GM19452 (cell line): ENCODE measurements at regions not wholly inside any gene's neighbourhood (a gene's known extent, or its start where the extent isn't known, plus 50 kb on each side); places are given as distances from the start of the nearest gene placed in this dataset.

ENCODE experiments used
- ATAC-seq: cut with Tn5 transposase; IDR thresholded peaks from one replicate; pipeline ENCODE4 v1.9.1; 2021; ENCODE audit not compliant: unreplicated experiment

GRCh38 chr4:173932701-173933100, 350.8 kb downstream of the FBXO8 start:
- no peak for ATAC-seq

DNA sequence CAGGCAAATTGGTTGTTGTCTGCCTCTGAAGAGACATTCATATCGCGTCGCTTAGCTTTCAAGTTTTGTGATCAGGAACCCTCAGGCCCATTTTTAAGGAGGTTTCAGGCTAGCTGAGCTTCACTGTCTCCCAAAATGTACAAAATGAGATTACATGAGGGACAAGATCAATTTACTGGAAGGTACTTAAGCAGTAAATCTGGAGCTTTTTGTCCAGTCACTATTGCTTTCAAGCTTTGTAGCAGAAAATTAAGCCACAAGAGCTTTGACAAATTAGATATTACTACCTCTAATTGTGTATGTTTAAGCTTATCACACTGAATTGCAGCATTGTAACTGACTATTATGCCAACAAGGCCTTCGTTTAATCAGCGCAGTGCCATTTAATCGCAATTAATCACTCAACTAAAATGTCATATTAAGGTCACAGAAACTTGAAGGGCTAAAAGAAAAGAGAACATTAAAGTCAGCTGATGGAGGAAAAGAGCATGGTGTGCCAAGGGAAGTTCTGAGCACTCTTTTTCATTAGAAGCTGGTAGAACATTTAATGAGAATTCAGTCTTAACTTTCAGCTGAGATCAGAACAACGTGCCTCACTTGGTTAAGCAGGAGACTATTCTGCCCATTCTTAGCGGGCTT, 353.0 kb downstream of the FBXO8 start:
- no peak for ATAC-seq

GRCh38 chr4:173929921-173930320, 353.5 kb downstream of the FBXO8 start:
- no peak for ATAC-seq

DNA sequence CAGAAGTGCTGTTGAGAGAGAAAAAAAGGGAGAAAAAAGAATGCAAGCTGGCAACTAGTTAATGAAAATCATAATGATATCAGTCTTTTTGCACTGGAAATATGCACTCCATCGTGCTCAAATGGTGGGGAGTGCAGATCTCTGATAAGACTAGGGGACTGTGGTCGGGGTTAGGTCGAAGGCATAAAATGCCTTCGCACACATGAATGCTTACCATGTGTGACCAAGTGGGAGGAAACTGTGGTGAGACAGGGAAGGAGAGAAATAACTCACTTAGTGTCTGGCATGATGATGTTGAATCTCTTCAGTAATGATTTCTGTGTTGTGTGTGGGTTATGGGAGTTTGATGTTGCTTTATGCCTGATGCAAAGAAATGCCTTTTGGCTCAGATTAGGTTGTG, 358.9 kb downstream of the FBXO8 start:
- ATAC-seq = peak; percentile 71

GRCh38 chr4:173919861-173920260, 363.6 kb downstream of the FBXO8 start:
- no peak for ATAC-seq

DNA sequence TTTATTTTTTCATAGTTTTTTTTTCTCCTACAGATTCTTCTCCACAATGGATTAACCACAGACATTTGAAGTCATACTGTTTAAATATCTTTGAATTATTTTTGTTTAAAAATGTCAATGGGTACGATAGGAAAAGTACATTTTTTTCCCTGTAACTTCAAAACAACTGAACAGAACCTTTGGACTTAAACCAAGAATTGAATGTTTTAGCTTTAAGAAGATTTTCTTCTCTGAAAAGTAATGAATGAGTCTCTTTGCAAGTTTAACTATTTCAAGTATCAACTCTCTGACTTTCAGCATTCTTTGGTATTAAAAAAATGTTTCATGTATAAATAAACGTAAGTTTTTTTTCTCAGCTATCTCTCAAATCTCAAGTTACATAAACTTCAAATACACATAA, 364.3 kb downstream of the FBXO8 start:
- ATAC-seq = no peak

GRCh38 chr4:173917255-173917960, 366.1 kb downstream of the FBXO8 start:
- no peak for ATAC-seq

DNA sequence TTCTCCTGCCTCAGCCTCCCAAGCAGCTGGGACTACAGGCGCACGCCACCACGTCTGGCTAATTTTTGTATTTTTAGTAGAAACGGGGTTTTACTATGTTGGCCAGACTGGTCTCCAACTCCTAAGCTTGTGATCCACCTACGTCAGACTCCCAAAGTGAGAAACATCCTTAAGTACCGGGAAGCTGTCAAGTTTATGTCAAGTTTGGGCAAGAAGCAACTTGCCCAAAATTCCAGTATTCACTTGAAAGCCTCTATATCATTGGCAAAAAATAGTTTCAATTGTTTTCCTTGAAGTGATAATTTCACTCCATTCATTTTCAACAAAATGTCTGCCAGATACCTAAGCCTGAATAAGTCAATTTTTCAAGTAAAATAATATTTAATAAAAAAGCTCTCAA, 370.0 kb downstream of the FBXO8 start:
- no peak for ATAC-seq

DNA sequence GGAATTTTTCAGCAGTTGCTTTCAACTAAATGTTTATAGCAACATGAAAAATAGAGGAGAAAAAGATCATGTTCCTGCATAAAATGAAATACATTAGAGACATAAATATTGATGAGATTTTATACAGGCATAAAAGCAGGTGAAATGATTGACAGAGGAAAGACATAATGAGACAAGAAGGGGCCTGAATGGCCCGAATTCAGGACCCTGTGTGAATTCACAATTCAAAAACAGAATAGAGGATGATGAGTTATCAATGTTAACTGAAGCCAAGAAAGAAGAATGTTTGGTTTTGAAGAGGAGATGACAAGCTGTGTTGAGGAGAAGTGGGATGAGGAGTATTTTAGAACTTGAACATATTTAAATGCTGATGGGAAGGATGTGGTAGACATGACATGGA, 371.1 kb downstream of the FBXO8 start:
- no peak for ATAC-seq

- ATAC-seq = no peak
These were observed 372.6 kb downstream of the FBXO8 start for GRCh38 chr4:173910891-173911290.

DNA sequence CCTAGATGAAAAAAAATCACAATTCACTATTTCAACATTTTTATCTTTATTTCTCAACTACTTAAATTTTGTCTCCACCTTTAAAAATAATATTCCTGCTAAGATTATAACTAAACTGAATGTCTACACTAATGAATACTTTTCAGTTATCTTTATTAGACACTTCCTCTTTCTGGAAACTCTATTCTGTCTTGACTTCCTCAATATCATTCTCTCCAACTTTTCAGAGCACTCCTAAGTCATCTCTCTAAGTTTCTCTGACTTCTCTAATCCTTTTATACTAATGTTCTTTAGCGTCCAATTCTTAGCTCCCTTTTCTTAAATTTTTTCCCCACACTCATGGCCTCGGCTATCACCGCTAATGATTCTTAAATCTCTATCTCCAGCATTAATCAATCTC, 374.2 kb downstream of the FBXO8 start:
- no peak for ATAC-seq

DNA sequence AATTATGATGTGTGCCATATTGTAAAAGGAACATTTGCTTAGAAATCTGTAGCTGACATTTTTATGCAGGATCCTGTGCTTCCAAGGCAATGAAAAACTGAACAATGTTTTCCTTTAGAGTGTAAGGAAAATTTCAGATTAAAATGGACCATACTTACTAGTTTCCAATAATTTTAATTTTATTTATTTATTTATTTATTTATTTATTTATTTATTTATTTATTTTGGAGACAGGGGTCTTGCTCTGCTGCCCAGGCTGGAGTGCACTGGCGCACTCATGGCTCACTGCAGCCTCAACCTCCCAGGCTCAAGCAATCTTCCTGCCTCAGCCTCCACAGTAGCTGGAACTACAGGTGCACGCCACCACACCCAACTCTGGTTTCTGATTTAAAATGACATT, 369.8 kb upstream of the HAND2 start:
- ATAC-seq = no peak

GRCh38 chr4:173891072-173891471, 361.0 kb upstream of the HAND2 start:
- no peak for ATAC-seq

DNA sequence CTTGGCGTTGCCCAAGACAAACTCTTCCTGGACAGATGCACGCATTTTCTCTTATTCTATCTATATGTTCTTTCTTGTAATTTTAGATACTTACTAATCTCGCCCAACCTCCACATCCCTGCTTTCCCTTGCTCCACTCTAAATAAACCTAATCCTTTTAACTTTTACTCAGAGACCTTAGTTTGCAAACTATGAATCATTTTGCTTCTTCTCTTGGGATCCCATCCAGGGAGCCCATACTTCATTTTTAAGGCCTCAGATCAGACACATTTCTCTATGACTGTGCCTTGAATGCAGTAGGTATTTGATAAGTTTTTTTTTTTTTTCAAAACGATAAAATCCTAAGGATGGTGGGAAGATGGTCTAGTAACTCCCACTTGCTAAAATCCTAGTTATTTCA, 353.8 kb upstream of the HAND2 start:
- ATAC-seq = no peak

- no peak for ATAC-seq
These were observed 350.9 kb upstream of the HAND2 start for GRCh38 chr4:173880897-173881296.

- ATAC-seq = no peak
These were observed 349.5 kb upstream of the HAND2 start for GRCh38 chr4:173879509-173879908.

DNA sequence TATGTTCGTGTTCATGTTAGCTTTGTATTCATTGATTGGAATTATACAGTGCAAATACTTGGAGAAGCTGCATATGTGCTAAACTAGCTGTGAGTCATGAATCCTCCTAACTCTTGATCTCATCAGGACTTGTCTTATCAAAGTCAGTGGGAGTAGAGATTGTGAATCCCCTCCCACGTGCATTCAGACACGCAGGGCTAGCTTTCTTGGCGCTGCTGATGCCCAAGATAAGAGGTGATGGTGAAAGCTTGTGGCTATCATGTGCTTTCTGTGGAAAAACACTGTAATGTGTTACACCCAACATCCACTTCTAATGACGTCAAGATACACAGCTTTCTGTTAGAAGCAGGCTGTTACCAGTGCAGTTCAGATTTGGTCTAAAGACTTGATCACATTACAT, 348.7 kb upstream of the HAND2 start:
- ATAC-seq = no peak

GRCh38 chr4:173871643-173872042, 341.6 kb upstream of the HAND2 start:
- no peak for ATAC-seq

- ATAC-seq = no peak
These were observed 336.4 kb upstream of the HAND2 start for GRCh38 chr4:173866322-173867026.

- ATAC-seq = no peak
These were observed 332.7 kb upstream of the HAND2 start for GRCh38 chr4:173862754-173863153.

- no peak for ATAC-seq
These were observed 330.1 kb upstream of the HAND2 start for GRCh38 chr4:173860094-173860493.

GRCh38 chr4:173859091-173859713, 329.2 kb upstream of the HAND2 start:
- ATAC-seq = no peak
